Fibroblast of skin of back (primary cell): ENCODE measurements at regions not wholly inside any gene's neighbourhood (a gene's known extent, or its start where the extent isn't known, plus 50 kb on each side); places are given as distances from the start of the nearest gene placed in this dataset.
"Not testable (repeated sequence)": the region's sequence is repeated elsewhere in the genome, so short reads cannot be mapped to it uniquely, and the experiment has no call there.

ENCODE experiments used
- DNase-seq: peaks from one replicate; pipeline ENCODE4 v3.0.0-alpha.2; 2013

- no peak for DNase-seq
Measured at GRCh38 chr6:74953708-74954107, 252.1 kb downstream of the COL12A1 start.

- DNase-seq = peak; percentile 75
Measured at GRCh38 chr6:74946961-74947360, 258.9 kb downstream of the COL12A1 start.

- peak; percentile 48 for DNase-seq
Measured at GRCh38 chr6:74942130-74942529, 263.7 kb downstream of the COL12A1 start.

- no peak for DNase-seq
Measured at GRCh38 chr6:74941424-74941823, 264.4 kb downstream of the COL12A1 start.

GRCh38 chr6:74939721-74940620, 265.9 kb downstream of the COL12A1 start:
- peak; percentile 28 for DNase-seq

GRCh38 chr6:74939151-74939708, 266.6 kb downstream of the COL12A1 start:
- DNase-seq = peak; percentile 24

GRCh38 chr6:74937936-74938335, 267.9 kb downstream of the COL12A1 start:
- no peak for DNase-seq

- DNase-seq = peak; percentile 87
Measured at GRCh38 chr6:74936886-74937285, 269.0 kb downstream of the COL12A1 start.

- DNase-seq = peak; percentile 12
Measured at GRCh38 chr6:74932232-74932888, 273.5 kb downstream of the COL12A1 start.

GRCh38 chr6:74931558-74931957, 274.3 kb downstream of the COL12A1 start:
- DNase-seq = peak; percentile 94

- no peak for DNase-seq
Measured at GRCh38 chr6:74928203-74928602, 277.6 kb downstream of the COL12A1 start.

- no peak for DNase-seq
Measured at GRCh38 chr6:74927299-74927698, 278.6 kb downstream of the COL12A1 start.

GRCh38 chr6:74925683-74926082, 280.2 kb downstream of the COL12A1 start:
- DNase-seq = no peak

GRCh38 chr6:74914888-74915287, 291.0 kb downstream of the COL12A1 start:
- no peak for DNase-seq

GRCh38 chr6:74912234-74912633, 293.6 kb downstream of the COL12A1 start:
- DNase-seq = peak; percentile 32

- no peak for DNase-seq
Measured at GRCh38 chr6:74902846-74903245, 303.0 kb downstream of the COL12A1 start.

GRCh38 chr6:74902089-74902488, 303.8 kb downstream of the COL12A1 start:
- no peak for DNase-seq

GRCh38 chr6:74901576-74901975, 304.3 kb downstream of the COL12A1 start:
- DNase-seq = no peak

- peak; percentile 32 for DNase-seq
Measured at GRCh38 chr6:74899416-74899815, 306.4 kb downstream of the COL12A1 start.

GRCh38 chr6:74892091-74892490, 313.8 kb downstream of the COL12A1 start:
- no peak for DNase-seq

- peak; percentile 56 for DNase-seq
Measured at GRCh38 chr6:74891349-74891831, 314.5 kb downstream of the COL12A1 start.

GRCh38 chr6:74889635-74890034, 316.2 kb downstream of the COL12A1 start:
- no peak for DNase-seq

- DNase-seq = not testable (repeated sequence)
Measured at GRCh38 chr6:74888741-74889140, 317.1 kb downstream of the COL12A1 start.
